HCT116 (cell line): ENCODE measurements at regions not wholly inside any gene's neighbourhood (a gene's known extent, or its start where the extent isn't known, plus 50 kb on each side); places are given as distances from the start of the nearest gene placed in this dataset.

Experiments
- CBX3 ChIP-seq: IDR thresholded peaks from 2 replicates; pipeline ENCODE4 v1.6.1; 2012; ENCODE audit warnings: low read depth
- EGR1 ChIP-seq: IDR thresholded peaks from 2 replicates; pipeline ENCODE4 v1.6.1; 2012; ENCODE audit warnings: low read depth
- EZH2 ChIP-seq: fragments of 200-600 bp; sonication (generic); IDR thresholded peaks from 2 replicates; pipeline ENCODE4 v1.6.1; 2017; ENCODE audit warnings: antibody characterized with exemption, mixed run types
- ZNF274 ChIP-seq: fragments of 200-500 bp; sonication (Bioruptor generic); IDR thresholded peaks from 2 replicates; pipeline ENCODE4 v1.6.1; 2014; ENCODE audit warnings: mild to moderate bottlenecking, low read depth, low read length, inconsistent platforms
- TF ChIP-seq, protein P1 (sequence below), 3 experiments: fragments of 200-600 bp in 1 of 3; sonication (generic) in 1 of 3; IDR thresholded peaks in 2 of 3; conservative IDR thresholded peaks in 1 of 3; 2 replicates each; pipeline ENCODE4 v1.5.1; 2012 to 2017; ENCODE audit warnings: low read depth in 2 of 3, low read length in 2 of 3, antibody characterized with exemption in 1 of 3, borderline replicate concordance in 1 of 3, control low read depth in 1 of 3, mild to moderate bottlenecking in 1 of 3, mixed read lengths in 1 of 3, mixed run types in 1 of 3, moderate library complexity in 1 of 3; ENCODE audit not compliant: insufficient read depth in 1 of 3
- TF ChIP-seq, protein P2 (sequence below): IDR thresholded peaks from 2 replicates; pipeline ENCODE4 v1.6.1; 2012

DNA sequence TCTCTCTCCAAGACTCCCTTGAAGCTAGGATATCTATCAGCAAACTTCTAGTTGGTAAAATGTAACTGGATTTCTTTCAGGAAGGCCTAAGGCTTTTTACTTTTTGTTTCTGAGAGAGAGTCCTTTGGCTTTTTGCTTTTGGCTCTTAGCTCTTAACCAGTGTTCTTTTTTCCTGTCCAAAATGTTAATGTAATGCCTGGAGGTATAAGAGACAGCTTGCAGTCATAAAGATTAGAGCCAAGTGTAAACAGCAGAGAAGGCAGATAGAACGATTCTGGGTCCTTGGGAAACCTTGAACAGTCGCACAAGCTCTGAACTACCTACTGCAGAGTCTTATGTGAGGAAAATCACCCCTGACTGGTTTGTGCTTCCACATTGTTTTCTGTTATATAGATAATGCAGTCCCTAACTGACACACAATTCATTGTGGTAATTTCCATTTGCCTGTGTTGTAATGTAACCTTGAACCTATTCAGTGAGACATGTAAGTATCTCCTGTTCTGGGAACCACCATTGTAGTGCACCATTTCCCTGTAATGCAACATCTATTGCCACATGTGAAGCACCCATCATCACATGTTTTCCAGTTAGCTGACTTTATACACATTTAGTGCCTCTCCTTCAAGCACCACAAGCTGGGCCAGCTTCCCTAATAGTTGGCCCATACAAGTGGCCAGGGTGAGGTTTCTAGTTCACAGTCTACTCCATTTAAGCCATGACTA, 1311.9 kb downstream of the ROBO1 start:
- TF ChIP-seq, protein P1, sequence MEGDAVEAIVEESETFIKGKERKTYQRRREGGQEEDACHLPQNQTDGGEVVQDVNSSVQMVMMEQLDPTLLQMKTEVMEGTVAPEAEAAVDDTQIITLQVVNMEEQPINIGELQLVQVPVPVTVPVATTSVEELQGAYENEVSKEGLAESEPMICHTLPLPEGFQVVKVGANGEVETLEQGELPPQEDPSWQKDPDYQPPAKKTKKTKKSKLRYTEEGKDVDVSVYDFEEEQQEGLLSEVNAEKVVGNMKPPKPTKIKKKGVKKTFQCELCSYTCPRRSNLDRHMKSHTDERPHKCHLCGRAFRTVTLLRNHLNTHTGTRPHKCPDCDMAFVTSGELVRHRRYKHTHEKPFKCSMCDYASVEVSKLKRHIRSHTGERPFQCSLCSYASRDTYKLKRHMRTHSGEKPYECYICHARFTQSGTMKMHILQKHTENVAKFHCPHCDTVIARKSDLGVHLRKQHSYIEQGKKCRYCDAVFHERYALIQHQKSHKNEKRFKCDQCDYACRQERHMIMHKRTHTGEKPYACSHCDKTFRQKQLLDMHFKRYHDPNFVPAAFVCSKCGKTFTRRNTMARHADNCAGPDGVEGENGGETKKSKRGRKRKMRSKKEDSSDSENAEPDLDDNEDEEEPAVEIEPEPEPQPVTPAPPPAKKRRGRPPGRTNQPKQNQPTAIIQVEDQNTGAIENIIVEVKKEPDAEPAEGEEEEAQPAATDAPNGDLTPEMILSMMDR (IDR thresholded peaks at IDR 0.05 in 2 of 3, conservative IDR thresholded peaks at IDR 0.05 in 1 of 3; ENCODE audit: borderline replicate concordance in 1 of 3, insufficient read depth in 1 of 3, low read depth in 2 of 3, low read length in 2 of 3) = no peak
- TF ChIP-seq ZNF274 (no peak), EZH2 (no peak), EGR1 (no peak), CBX3 (no peak)
- TF ChIP-seq, protein P2, sequence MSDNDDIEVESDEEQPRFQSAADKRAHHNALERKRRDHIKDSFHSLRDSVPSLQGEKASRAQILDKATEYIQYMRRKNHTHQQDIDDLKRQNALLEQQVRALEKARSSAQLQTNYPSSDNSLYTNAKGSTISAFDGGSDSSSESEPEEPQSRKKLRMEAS = no peak
